HG03175 (cell line): ENCODE measurements at regions not wholly inside any gene's neighbourhood (a gene's known extent, or its start where the extent isn't known, plus 50 kb on each side); places are given as distances from the start of the nearest gene placed in this dataset.

ENCODE experiments used
- ATAC-seq: cut with Tn5 transposase; IDR thresholded peaks from one replicate; pipeline ENCODE4 v1.9.1; 2021; ENCODE audit warnings: mild to moderate bottlenecking, moderate library complexity; ENCODE audit not compliant: unreplicated experiment

- no peak for ATAC-seq
Measured at GRCh38 chr6:44701637-44702101, 314.2 kb downstream of the CDC5L start.

GRCh38 chr6:44702292-44702691 is 314.8 kb downstream of the CDC5L start:
- ATAC-seq, result no peak

- no peak for ATAC-seq
Measured at GRCh38 chr6:44704240-44705150, 317.0 kb downstream of the CDC5L start.

- no peak for ATAC-seq
Measured at GRCh38 chr6:44705596-44705995, 318.1 kb downstream of the CDC5L start.

- ATAC-seq, result no peak
Measured at GRCh38 chr6:44706011-44706410, 318.5 kb downstream of the CDC5L start.

GRCh38 chr6:44708208-44708607 is 320.7 kb downstream of the CDC5L start:
- ATAC-seq, result no peak

- no peak for ATAC-seq
Measured at GRCh38 chr6:44712353-44713111, 325.0 kb downstream of the CDC5L start.

GRCh38 chr6:44715188-44715587 is 327.7 kb downstream of the CDC5L start:
- ATAC-seq, result no peak

GRCh38 chr6:44715925-44716324 is 328.4 kb downstream of the CDC5L start:
- no peak for ATAC-seq

GRCh38 chr6:44717431-44717830 is 329.9 kb downstream of the CDC5L start:
- ATAC-seq, result no peak

- no peak for ATAC-seq
Measured at GRCh38 chr6:44721954-44722578, 334.6 kb downstream of the CDC5L start.

- ATAC-seq, result no peak
Measured at GRCh38 chr6:44722736-44723135, 335.2 kb downstream of the CDC5L start.

GRCh38 chr6:44723439-44724197 is 336.1 kb downstream of the CDC5L start:
- ATAC-seq, result no peak

- no peak for ATAC-seq
Measured at GRCh38 chr6:44725070-44725469, 337.6 kb downstream of the CDC5L start.

- no peak for ATAC-seq
Measured at GRCh38 chr6:44727651-44728630, 340.4 kb downstream of the CDC5L start.

GRCh38 chr6:44730771-44731391 is 343.4 kb downstream of the CDC5L start:
- no peak for ATAC-seq

GRCh38 chr6:44731485-44732095 is 344.1 kb downstream of the CDC5L start:
- ATAC-seq, result no peak

GRCh38 chr6:44732243-44732642 is 344.7 kb downstream of the CDC5L start:
- no peak for ATAC-seq

GRCh38 chr6:44733126-44733525 is 345.6 kb downstream of the CDC5L start:
- no peak for ATAC-seq
